Activated CD4-positive, alpha-beta memory T cell treated with anti-CD3 and anti-CD28 coated beads, Interleukin-2, amount 10 ng/mL, durations not matched to agents 7 days and 5 days (primary cell): ENCODE measurements at regions not wholly inside any gene's neighbourhood (a gene's known extent, or its start where the extent isn't known, plus 50 kb on each side); places are given as distances from the start of the nearest gene placed in this dataset.

Source experiments
- CTCF ChIA-PET: fragments of 350-600 bp; sonication (Branson Sonifier 250); formaldehyde crosslinking; loops from one replicate; lab custom pipeline; 2021; ENCODE audit warnings: antibody characterized with exemption, inconsistent platforms; lab: Charles Lee
- POLR2A ChIA-PET: fragments of 350-600 bp; sonication (Branson Sonifier 250); formaldehyde crosslinking; loops from one replicate; lab custom pipeline; 2021; ENCODE audit warnings: antibody characterized with exemption; lab: Charles Lee
- DNase-seq: peaks from one replicate; pipeline ENCODE4 v3.0.0-alpha.2; 2020
- H3K27ac Mint-ChIP-seq: one replicate; pipeline ENCODE4 v1.8.0; 2021; ENCODE audit warnings: mild to moderate bottlenecking, mixed read lengths
- H3K27me3 Mint-ChIP-seq: one replicate; pipeline ENCODE4 v1.8.0; 2021; ENCODE audit warnings: mixed read lengths
- H3K36me3 Mint-ChIP-seq: one replicate; pipeline ENCODE4 v1.8.0; 2021; ENCODE audit warnings: low read depth, mixed read lengths
- H3K4me1 Mint-ChIP-seq: one replicate; pipeline ENCODE4 v1.8.0; 2021; ENCODE audit warnings: mixed read lengths
- H3K4me3 Mint-ChIP-seq: one replicate; pipeline ENCODE4 v1.8.0; 2021; ENCODE audit warnings: mild to moderate bottlenecking, mixed read lengths
- H3K9me3 Mint-ChIP-seq: one replicate; pipeline ENCODE4 v1.8.0; 2021; ENCODE audit warnings: mixed read lengths

GRCh38 chr20:24761220-24762065, 187.6 kb upstream of the CST7 start:
- no peak for DNase-seq

DNA sequence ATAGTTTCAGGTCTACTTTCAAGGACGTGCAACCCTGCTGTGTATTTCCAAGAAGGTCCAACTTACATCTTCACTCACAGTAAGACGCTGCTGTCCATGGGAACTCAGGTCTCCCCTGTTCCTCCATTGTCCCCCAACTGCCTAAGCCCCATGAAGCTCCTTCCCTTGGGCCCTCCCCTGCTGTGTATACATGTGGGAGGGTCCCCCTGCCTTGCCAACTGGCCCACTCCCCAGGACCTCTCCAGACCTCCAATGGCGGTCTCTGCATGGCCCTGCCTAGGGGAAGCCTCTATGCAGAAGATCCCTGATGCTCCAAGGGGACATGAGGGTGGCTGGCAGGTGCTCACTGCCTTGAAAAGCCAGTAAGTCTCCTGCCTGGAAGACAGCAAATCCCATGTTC, 186.7 kb upstream of the CST7 start:
- Mint-ChIP-seq H3K27ac (no peak overlapping the region), H3K27me3 (peaks cover 21% of the 10 kb centered on the region), H3K4me3 (no peak overlapping the region), H3K4me1 (no peaks in the 10 kb centered on the region), H3K36me3 (no peaks in the 10 kb centered on the region), H3K9me3 (no peaks in the 10 kb centered on the region)
- no peak for DNase-seq
- ChIA-PET POLR2A (no interaction called here), CTCF (no interaction called here)

More at GRCh38 chr20:24761220-24762065, 187.6 kb upstream of the CST7 start:
- H3K9me3 Mint-ChIP-seq: no peaks in the 10 kb centered on the region
- no peaks in the 10 kb centered on the region for H3K36me3 Mint-ChIP-seq
- H3K4me3 Mint-ChIP-seq: no peak overlapping the region
- peaks cover 27% of the 10 kb centered on the region for H3K27me3 Mint-ChIP-seq
- ChIA-PET POLR2A (no interaction called here), CTCF (no interaction called here)
- H3K4me1 Mint-ChIP-seq: no peaks in the 10 kb centered on the region
- H3K27ac Mint-ChIP-seq: no peak overlapping the region

DNA sequence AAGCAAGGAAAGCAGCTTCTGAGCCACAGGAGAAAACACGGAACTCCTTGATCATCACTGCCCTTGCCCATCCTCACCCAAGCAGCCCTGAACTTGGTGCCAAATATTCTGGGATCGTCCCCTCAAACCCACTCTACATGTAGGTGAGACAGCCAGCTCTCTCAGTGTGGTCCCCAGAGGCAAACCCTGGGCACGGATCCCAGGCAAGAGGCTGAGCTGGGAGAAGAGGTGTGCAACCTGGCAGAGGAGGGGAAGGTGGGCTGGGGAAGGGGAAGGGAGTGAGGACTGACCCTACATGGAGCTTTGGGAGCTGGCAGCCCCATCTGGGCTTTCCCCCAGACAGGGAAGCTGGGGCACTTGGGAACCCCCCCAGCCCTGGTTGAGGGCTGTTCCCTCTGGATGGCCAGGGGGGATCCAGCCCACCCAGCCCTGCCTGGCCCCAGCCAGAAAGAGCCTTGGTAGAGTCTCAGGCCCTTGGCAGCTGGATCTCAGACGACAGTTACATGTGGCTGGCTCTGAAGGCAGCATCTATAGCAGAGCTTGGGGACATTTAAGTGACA, 186.2 kb upstream of the CST7 start:
- Mint-ChIP-seq H3K4me1 (no peaks in the 10 kb centered on the region), H3K36me3 (no peaks in the 10 kb centered on the region), H3K9me3 (no peaks in the 10 kb centered on the region), H3K27me3 (peaks cover 21% of the 10 kb centered on the region), H3K27ac (no peak overlapping the region), H3K4me3 (no peak overlapping the region)
- ChIA-PET POLR2A (no interaction called here), CTCF (no interaction called here)
- DNase-seq: no peak

DNA sequence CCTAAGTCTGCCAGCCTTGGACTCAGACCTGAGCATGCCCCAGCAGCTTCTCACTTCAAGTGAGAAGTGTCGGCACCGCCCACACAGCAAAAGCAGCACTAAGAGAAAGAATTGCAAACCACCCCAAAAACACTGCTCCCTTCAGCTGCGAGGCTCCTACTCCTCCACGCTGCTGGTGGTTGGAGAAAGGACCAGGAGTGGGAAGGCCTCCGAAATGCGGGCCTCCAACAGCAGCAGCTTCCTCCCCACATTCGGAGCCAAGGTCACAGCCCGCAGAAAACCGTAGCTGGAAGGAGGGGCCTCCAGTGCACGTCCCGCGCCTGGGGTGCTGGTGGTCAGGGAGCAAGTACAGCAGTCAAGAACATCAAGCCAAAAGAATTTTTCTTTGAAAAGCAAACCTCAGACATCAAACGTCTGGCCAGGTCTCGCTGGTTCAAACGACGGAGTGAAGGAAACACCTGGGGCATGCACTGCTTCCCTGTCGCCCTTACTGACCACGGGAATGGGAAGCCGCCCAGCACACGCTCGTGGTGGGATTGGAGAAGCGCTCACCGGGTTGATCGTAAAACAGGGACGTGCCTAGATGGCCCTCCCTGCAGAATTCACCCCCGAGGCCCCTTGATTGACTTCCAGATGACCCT, 185.6 kb upstream of the CST7 start:
- Mint-ChIP-seq H3K4me3 (no peak overlapping the region), H3K27ac (no peak overlapping the region), H3K4me1 (no peaks in the 10 kb centered on the region), H3K9me3 (no peaks in the 10 kb centered on the region), H3K27me3 (peaks cover 19% of the 10 kb centered on the region), H3K36me3 (no peaks in the 10 kb centered on the region)
- DNase-seq: no peak
- CTCF ChIA-PET: no interaction called here
- POLR2A ChIA-PET: no interaction called here

GRCh38 chr20:24764027-24764793, 184.9 kb upstream of the CST7 start:
- DNase-seq: no peak
- Mint-ChIP-seq H3K27me3 (peaks cover 14% of the 10 kb centered on the region), H3K36me3 (no peaks in the 10 kb centered on the region), H3K27ac (no peak overlapping the region), H3K4me3 (no peak overlapping the region), H3K9me3 (no peaks in the 10 kb centered on the region), H3K4me1 (no peaks in the 10 kb centered on the region)
- POLR2A ChIA-PET: no interaction called here
- CTCF ChIA-PET: no interaction called here

DNA sequence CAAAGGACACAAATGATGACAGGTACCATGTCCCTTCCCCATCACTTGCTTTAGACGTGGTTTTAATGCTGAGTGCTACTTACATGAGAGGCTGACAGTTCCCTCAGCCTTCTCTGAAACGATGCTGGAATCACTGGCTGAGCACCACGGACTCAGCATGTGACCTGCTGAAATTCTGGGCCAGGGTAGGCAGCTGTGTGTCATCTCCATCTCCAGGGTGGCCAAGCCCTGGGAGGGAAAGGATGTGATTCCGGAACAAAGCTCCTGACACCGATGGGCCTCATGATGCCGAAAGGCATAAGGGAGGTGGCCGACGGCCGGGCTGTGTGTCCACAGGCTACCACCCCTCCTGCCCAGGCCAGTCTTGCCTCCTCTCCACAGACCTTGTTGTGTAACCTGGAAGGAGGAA, 184.3 kb upstream of the CST7 start:
- no peak for DNase-seq
- Mint-ChIP-seq H3K27me3 (peaks cover 11% of the 10 kb centered on the region), H3K36me3 (no peaks in the 10 kb centered on the region), H3K9me3 (no peaks in the 10 kb centered on the region), H3K27ac (no peak overlapping the region), H3K4me3 (no peak overlapping the region), H3K4me1 (no peaks in the 10 kb centered on the region)
- POLR2A ChIA-PET: no interaction called here
- CTCF ChIA-PET: no interaction called here

DNA sequence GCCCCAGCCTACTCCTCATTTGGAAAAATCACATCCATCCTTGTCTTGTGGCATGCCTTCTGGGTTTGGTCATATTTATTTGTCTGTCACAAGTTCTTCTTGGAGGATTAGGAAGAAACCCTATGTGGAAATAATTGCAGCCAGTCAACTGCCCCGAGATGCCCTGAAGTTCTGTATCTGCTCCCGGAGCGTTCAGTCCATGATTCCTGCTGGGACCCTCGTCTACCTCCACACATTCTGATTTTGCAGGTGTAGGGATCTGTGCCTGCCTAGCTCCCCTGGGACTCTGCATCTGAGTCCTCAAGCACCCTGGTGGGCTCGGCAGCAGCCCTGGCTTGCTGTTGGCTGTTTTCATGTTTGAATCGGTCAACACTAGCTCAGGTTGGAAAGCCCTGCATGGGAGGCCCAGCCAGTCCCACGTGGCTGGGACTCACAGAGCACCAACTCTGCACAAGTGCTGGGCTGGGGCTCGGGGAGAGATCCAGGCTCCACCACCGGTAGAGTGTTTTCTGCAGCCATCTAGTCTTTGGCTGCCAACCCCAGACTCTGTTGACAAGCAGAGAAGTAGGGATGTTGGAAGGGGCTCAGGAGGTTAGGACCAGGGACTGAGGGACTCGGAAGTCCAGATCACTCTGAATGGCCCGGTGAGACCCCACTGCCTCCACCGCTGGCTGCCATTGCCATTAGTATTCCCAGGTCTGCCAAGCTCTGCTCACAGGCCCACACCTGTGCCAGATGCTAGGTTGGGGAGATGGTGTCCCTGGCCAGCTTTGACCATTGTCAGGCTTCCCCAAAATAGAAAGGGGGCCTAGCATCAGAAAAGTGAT, 183.5 kb upstream of the CST7 start:
- DNase-seq: no peak
- Mint-ChIP-seq H3K4me3 (no peak overlapping the region), H3K9me3 (no peaks in the 10 kb centered on the region), H3K36me3 (no peaks in the 10 kb centered on the region), H3K4me1 (no peaks in the 10 kb centered on the region), H3K27ac (no peak overlapping the region), H3K27me3 (peaks cover 8% of the 10 kb centered on the region)
- ChIA-PET POLR2A (no interaction called here), CTCF (no interaction called here)

- Mint-ChIP-seq H3K27me3 (peaks cover 6% of the 10 kb centered on the region), H3K36me3 (no peaks in the 10 kb centered on the region), H3K27ac (no peak overlapping the region), H3K9me3 (no peaks in the 10 kb centered on the region), H3K4me3 (no peak overlapping the region), H3K4me1 (no peaks in the 10 kb centered on the region)
- CTCF ChIA-PET: no interaction called here
- DNase-seq: no peak
- POLR2A ChIA-PET: no interaction called here
Observed at GRCh38 chr20:24766143-24766527, 182.9 kb upstream of the CST7 start.

DNA sequence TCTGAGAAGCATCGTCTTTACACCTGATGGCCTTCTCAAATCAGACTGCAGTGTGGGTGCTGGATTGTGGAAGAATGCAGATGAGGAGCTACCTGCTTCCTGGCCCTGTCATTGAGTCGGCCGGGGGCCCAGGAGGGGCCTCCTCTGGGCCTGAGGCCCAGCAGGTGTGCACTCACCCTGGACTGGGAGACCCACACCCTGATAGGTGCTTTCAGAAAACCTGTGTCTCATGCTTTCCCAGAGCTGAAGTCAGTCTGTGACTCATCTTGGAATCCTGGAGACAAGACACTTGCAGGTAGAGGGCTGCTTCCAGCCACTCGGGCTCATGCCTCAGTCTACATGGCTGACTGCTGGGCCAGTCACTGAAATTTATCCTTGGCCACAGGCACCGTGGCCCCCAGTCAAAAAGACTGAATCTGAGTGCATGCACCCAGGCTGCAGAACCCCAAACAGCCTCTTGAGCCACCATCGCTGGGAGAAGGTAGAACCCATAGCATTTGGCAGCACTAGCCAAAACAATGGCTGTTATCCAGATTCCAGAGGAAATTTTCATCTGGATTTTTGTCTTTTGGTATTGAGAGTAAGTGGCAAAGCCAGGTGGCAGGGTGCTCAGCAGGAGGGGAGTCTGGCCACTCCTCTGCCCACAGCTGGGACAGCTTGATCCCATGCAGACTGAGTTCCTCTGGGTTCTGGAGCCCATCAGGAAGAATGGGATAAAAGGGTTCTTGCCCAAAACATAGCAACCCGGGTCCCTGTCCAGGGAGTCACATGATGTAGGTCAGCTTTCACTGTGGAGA, 182.0 kb upstream of the CST7 start:
- ChIA-PET POLR2A (no interaction called here), CTCF (no interaction called here)
- Mint-ChIP-seq H3K4me1 (no peaks in the 10 kb centered on the region), H3K4me3 (no peak overlapping the region), H3K27me3 (peaks cover 12% of the 10 kb centered on the region), H3K9me3 (no peaks in the 10 kb centered on the region), H3K27ac (no peak overlapping the region), H3K36me3 (no peaks in the 10 kb centered on the region)
- DNase-seq: no peak

DNA sequence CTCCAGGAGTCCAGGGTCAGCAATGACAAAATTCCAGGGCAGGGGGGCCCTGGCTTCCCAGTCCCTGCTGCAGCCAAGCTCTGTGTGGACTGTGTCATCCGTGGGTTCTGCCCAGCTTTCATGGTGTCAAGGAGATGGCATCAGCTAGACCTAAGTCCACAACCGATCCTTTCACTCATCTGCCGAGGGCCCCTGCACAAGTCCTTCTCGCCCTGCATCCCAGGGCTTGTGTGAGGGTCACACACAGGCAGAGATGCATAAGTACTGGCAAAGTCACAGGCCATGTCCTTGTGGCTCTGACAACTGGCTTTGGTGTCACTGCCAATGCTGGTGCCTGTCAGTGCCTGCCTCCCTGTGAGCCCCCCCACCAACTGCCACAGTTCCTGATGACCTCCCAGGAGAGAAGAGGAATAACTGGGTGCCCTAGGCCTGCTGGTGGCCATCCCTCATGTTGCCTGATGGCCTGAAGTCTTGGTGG, 181.4 kb upstream of the CST7 start:
- Mint-ChIP-seq H3K36me3 (no peaks in the 10 kb centered on the region), H3K27ac (no peak overlapping the region), H3K4me1 (peaks cover 1% of the 10 kb centered on the region), H3K9me3 (no peaks in the 10 kb centered on the region), H3K4me3 (no peak overlapping the region), H3K27me3 (peaks cover 14% of the 10 kb centered on the region)
- DNase-seq: no peak
- POLR2A ChIA-PET: no interaction called here
- CTCF ChIA-PET: no interaction called here

DNA sequence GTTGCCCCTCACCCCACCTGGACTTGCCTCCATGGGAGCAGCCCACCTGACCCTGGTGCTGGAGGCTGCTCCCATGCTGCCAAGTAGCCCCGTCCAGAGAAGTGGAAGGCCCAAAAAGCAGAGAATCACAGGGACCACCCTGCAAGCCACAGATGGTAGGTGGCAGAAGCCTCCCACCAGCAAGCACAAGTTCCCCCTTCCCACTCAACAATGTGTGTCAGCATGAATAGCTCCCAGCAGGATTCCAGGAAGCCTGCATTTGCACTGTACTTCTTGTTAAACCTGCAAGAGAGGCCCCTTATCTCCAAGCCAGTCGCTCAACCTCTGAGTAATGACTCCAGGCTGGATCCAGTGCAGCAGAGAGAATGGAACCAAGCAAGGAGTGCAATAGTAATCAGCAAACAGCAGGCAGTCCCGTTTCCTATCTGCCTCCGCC, 180.8 kb upstream of the CST7 start:
- no peaks in the 10 kb centered on the region for H3K9me3 Mint-ChIP-seq
- no peak overlapping the region for H3K27ac Mint-ChIP-seq
- H3K36me3 Mint-ChIP-seq: no peaks in the 10 kb centered on the region
- DNase-seq: no peak
- peaks cover 2% of the 10 kb centered on the region for H3K4me1 Mint-ChIP-seq
- H3K27me3 Mint-ChIP-seq: peaks cover 14% of the 10 kb centered on the region
- POLR2A ChIA-PET: no interaction called here
- H3K4me3 Mint-ChIP-seq: no peak overlapping the region
- CTCF ChIA-PET: no interaction called here
